Left colon (tissue), 2 donors: ENCODE measurements at regions not wholly inside any gene's neighbourhood (a gene's known extent, or its start where the extent isn't known, plus 50 kb on each side); places are given as distances from the start of the nearest gene placed in this dataset.
"Not testable (repeated sequence)": the region's sequence is repeated elsewhere in the genome, so short reads cannot be mapped to it uniquely, and the experiment has no call there.

Experiments used
- ATAC-seq: fragments of 200-7000 bp; cut with Tn5 transposase; one replicate; pipeline ENCODE4 v1.9.1; 2020; ENCODE audit warnings: mild to moderate bottlenecking, moderate library complexity
- DNase-seq, 2 donors: peaks; one replicate each; pipeline ENCODE4 v3.0.0-alpha.2; 2020
- intact Hi-C, 2 donors: fragments of 100-400 bp; cut with DNase I in 1 of 2; cut with micrococcal nuclease in 1 of 2; formaldehyde crosslinking; loops; one replicate each; pipeline versions ENCODE4 v1.11.2 to v1.14.0; 2022; cut with DNase I, micrococcal nuclease
- donor health status: DM: no; HTN: no; CAD: no.
- donor health status: DM: yes; HTN: yes; CAD: no.

GRCh38 chr14:55838529-55839052, 258.6 kb downstream of the KTN1 start:
- intact Hi-C loops, result no loop called here
- ATAC-seq (no peak), DNase-seq (no peak)

GRCh38 chr14:55839301-55839947, 259.4 kb downstream of the KTN1 start:
- intact Hi-C loops, DNase-seq, ATAC-seq: not testable (repeated sequence)

GRCh38 chr14:55840821-55841220, 260.8 kb downstream of the KTN1 start:
- DNase-seq (no peak), ATAC-seq (no peak)
- intact Hi-C loops, result no loop called here

GRCh38 chr14:55841625-55842024, 261.6 kb downstream of the KTN1 start:
- DNase-seq (no peak), ATAC-seq (no peak)
- intact Hi-C loops, result no loop called here

GRCh38 chr14:55843718-55844403, 263.9 kb downstream of the KTN1 start:
- ATAC-seq (peak; percentile 80), DNase-seq (no peak)
- intact Hi-C loops, result no loop called here

GRCh38 chr14:55845963-55846825, 266.2 kb downstream of the KTN1 start:
- ATAC-seq (no peak), DNase-seq (no peak)
- intact Hi-C loops, result no loop called here

- intact Hi-C loops, result no loop called here
- ATAC-seq, result no peak
- no peak for DNase-seq
Observed at GRCh38 chr14:55846826-55847446, 266.9 kb downstream of the KTN1 start.

- ATAC-seq, result no peak
- no peak for DNase-seq
- intact Hi-C loops, result no loop called here
Observed at GRCh38 chr14:55847766-55848165, 267.8 kb downstream of the KTN1 start.

- intact Hi-C loops, result no loop called here
- ATAC-seq (no peak), DNase-seq (no peak)
Observed at GRCh38 chr14:55848964-55849363, 269.0 kb downstream of the KTN1 start.

GRCh38 chr14:55849833-55850232, 268.4 kb upstream of the PELI2 start:
- intact Hi-C loops, result no loop called here
- ATAC-seq, result no peak
- DNase-seq, result no peak

GRCh38 chr14:55850825-55851241, 267.4 kb upstream of the PELI2 start:
- no peak for DNase-seq
- peak; percentile 32 for ATAC-seq
- intact Hi-C loops, result no loop called here

GRCh38 chr14:55851301-55851700, 266.9 kb upstream of the PELI2 start:
- ATAC-seq, result no peak
- no peak for DNase-seq
- intact Hi-C loops, result no loop called here

- ATAC-seq, result no peak
- intact Hi-C loops, result no loop called here
- DNase-seq, result no peak
Observed at GRCh38 chr14:55851961-55852360, 266.2 kb upstream of the PELI2 start.

GRCh38 chr14:55855751-55856150, 262.5 kb upstream of the PELI2 start:
- intact Hi-C loops, result no loop called here
- no peak for DNase-seq
- no peak for ATAC-seq

- ATAC-seq (no peak), DNase-seq (no peak)
- intact Hi-C loops, result no loop called here
Observed at GRCh38 chr14:55858604-55859003, 259.6 kb upstream of the PELI2 start.

- ATAC-seq, DNase-seq, intact Hi-C loops: not testable (repeated sequence)
Observed at GRCh38 chr14:55861561-55861960, 256.6 kb upstream of the PELI2 start.

GRCh38 chr14:55864890-55865655, 253.1 kb upstream of the PELI2 start:
- DNase-seq (no peak), ATAC-seq (no peak)
- intact Hi-C loops, result no loop called here

- no peak for ATAC-seq
- DNase-seq, result no peak
- intact Hi-C loops, result no loop called here
Observed at GRCh38 chr14:55867311-55867710, 250.9 kb upstream of the PELI2 start.
